SU-DHL-6 (cell line): ENCODE measurements at regions not wholly inside any gene's neighbourhood (a gene's known extent, or its start where the extent isn't known, plus 50 kb on each side); places are given as distances from the start of the nearest gene placed in this dataset.

Source experiments
- H2AFZ ChIP-seq: fragments of 200-600 bp; sonication (generic); 2 replicates; pipeline ENCODE4 v1.6.1; 2014; ENCODE audit warnings: low read depth, mild to moderate bottlenecking, moderate library complexity, mixed read lengths, antibody characterized with exemption, low read length; ENCODE audit not compliant: severe bottlenecking
- H3F3A ChIP-seq: fragments of 200-600 bp; shearing (Covaris generic); 2 replicates; pipeline ENCODE4 v1.6.0; 2016; ENCODE audit warnings: antibody characterized with exemption, mild to moderate bottlenecking; ENCODE audit not compliant: insufficient read depth
- H3K27ac ChIP-seq: fragments of 200-600 bp; sonication (generic); 2 replicates; pipeline ENCODE4 v1.5.1; 2016; ENCODE audit warnings: low read depth, mild to moderate bottlenecking, low read length, moderate library complexity, mixed read lengths
- H3K27me3 ChIP-seq: fragments of 200-600 bp; sonication (generic), shearing (Covaris generic); 2 replicates; pipeline ENCODE4 v1.6.0; 2014; ENCODE audit warnings: mild to moderate bottlenecking, low read length
- H3K36me3 ChIP-seq: fragments of 200-600 bp; sonication (generic); 2 replicates; pipeline ENCODE4 v1.6.1; 2014; ENCODE audit warnings: mild to moderate bottlenecking, low read length, mixed read lengths
- H3K4me2 ChIP-seq: fragments of 300-600, 200-600 bp; shearing (Covaris generic), sonication (generic); 2 replicates; pipeline ENCODE4 v1.6.0; 2014; ENCODE audit warnings: low read length, low read depth, mild to moderate bottlenecking; ENCODE audit not compliant: poor library complexity, severe bottlenecking
- H3K4me3 ChIP-seq: fragments of 200-600 bp; sonication (generic); 2 replicates; pipeline ENCODE4 v1.5.1; 2014; ENCODE audit warnings: antibody characterized with exemption, low read length, mild to moderate bottlenecking, mixed read lengths; ENCODE audit not compliant: insufficient read depth, poor library complexity, severe bottlenecking
- H3K79me2 ChIP-seq: fragments of 200-600 bp; sonication (generic); 2 replicates; pipeline ENCODE4 v1.6.1; 2014; ENCODE audit warnings: mild to moderate bottlenecking, low read length, moderate library complexity; ENCODE audit not compliant: insufficient read depth
- H3K9ac ChIP-seq: fragments of 200-600 bp; sonication (generic); 2 replicates; pipeline ENCODE4 v1.7.0; 2014; ENCODE audit warnings: mild to moderate bottlenecking, low read length
- H3K9me2 ChIP-seq: fragments of 200-600 bp; sonication (generic); replicated peaks from 2 replicates; pipeline ENCODE4 v1.6.1; 2014; ENCODE audit warnings: low read length; ENCODE audit not compliant: insufficient read depth
- H3K9me3 ChIP-seq: fragments of 200-600 bp; sonication (generic); 2 replicates; pipeline ENCODE4 v1.6.1; 2014; ENCODE audit warnings: low read length, mixed read lengths; ENCODE audit not compliant: insufficient read depth
- H4K20me1 ChIP-seq: fragments of 200-600 bp; sonication (generic); 2 replicates; pipeline ENCODE4 v1.6.1; 2014; ENCODE audit warnings: low read depth, mild to moderate bottlenecking, antibody characterized with exemption, low read length, moderate library complexity, mixed read lengths
- EZH2phosphoT487 ChIP-seq: fragments of 200-600 bp; sonication (generic), shearing (Covaris generic); conservative IDR thresholded peaks from 2 replicates; pipeline ENCODE4 v1.6.1; 2018; ENCODE audit warnings: mild to moderate bottlenecking, antibody characterized with exemption, low read length, moderate library complexity, mixed read lengths
- TF ChIP-seq, protein P1 (sequence below): fragments of 200-600 bp; sonication (generic); IDR thresholded peaks from one replicate; pipeline ENCODE4 v1.5.1; 2017; ENCODE audit warnings: antibody characterized with exemption, mild to moderate bottlenecking, low read length, moderate library complexity; ENCODE audit not compliant: insufficient read depth, poor library complexity, severe bottlenecking

DNA sequence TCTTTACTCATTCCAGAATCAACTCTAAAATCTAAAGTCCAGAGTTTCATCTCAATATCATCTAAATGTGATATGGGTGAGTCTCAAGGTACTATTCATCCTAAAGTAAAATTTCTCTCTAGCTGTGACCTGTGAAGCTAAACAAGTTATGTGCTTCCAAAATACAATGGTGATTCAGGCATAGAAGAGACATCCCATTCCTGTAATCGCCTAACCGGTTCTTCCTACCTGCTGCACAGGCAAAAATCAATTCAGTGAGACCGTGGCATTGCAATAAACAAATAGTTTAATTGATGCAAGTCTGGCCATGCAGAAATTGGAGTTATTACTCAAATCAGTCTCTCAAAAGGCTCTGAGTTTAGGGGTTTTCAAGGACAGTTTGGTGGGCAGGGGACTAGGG lies 232.8 kb downstream of the UBE3D start:
- no peak overlapping the region for H3K4me3 ChIP-seq
- H3K4me2 ChIP-seq, result no peak overlapping the region
- no peaks in the 10 kb centered on the region for H3K9me3 ChIP-seq
- no peaks in the 10 kb centered on the region for H3K9me2 ChIP-seq
- no peaks in the 10 kb centered on the region for H3K79me2 ChIP-seq
- H3K27me3 ChIP-seq, result no peaks in the 10 kb centered on the region
- TF ChIP-seq, protein P1, sequence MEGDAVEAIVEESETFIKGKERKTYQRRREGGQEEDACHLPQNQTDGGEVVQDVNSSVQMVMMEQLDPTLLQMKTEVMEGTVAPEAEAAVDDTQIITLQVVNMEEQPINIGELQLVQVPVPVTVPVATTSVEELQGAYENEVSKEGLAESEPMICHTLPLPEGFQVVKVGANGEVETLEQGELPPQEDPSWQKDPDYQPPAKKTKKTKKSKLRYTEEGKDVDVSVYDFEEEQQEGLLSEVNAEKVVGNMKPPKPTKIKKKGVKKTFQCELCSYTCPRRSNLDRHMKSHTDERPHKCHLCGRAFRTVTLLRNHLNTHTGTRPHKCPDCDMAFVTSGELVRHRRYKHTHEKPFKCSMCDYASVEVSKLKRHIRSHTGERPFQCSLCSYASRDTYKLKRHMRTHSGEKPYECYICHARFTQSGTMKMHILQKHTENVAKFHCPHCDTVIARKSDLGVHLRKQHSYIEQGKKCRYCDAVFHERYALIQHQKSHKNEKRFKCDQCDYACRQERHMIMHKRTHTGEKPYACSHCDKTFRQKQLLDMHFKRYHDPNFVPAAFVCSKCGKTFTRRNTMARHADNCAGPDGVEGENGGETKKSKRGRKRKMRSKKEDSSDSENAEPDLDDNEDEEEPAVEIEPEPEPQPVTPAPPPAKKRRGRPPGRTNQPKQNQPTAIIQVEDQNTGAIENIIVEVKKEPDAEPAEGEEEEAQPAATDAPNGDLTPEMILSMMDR, result no peak
- no peak for TF ChIP-seq EZH2phosphoT487
- H3K9ac ChIP-seq, result no peak overlapping the region
- H2AFZ ChIP-seq, result no peak overlapping the region
- no peaks in the 10 kb centered on the region for H3F3A ChIP-seq
- H4K20me1 ChIP-seq, result no peaks in the 10 kb centered on the region
- H3K27ac ChIP-seq, result no peak overlapping the region
- no peaks in the 10 kb centered on the region for H3K36me3 ChIP-seq

- Histone ChIP-seq H3K4me3 (no peak overlapping the region), H3K4me2 (no peak overlapping the region), H3K36me3 (no peaks in the 10 kb centered on the region), H3K9me3 (no peaks in the 10 kb centered on the region), H3K9ac (no peak overlapping the region), H2AFZ (no peak overlapping the region), H3K27ac (no peak overlapping the region), H3K27me3 (no peaks in the 10 kb centered on the region), H3F3A (no peaks in the 10 kb centered on the region), H3K9me2 (no peaks in the 10 kb centered on the region), H4K20me1 (no peaks in the 10 kb centered on the region), H3K79me2 (no peaks in the 10 kb centered on the region)
- no peak for TF ChIP-seq EZH2phosphoT487
- TF ChIP-seq, protein P1, result no peak
Observed at GRCh38 chr6:82833481-82833880, 232.2 kb downstream of the UBE3D start.

GRCh38 chr6:82836022-82836575 lies 229.5 kb downstream of the UBE3D start:
- H3K4me3 ChIP-seq, result no peak overlapping the region
- H3K4me2 ChIP-seq, result no peak overlapping the region
- H3K9me3 ChIP-seq, result no peaks in the 10 kb centered on the region
- H3K9me2 ChIP-seq, result no peaks in the 10 kb centered on the region
- H4K20me1 ChIP-seq, result no peaks in the 10 kb centered on the region
- no peaks in the 10 kb centered on the region for H3K79me2 ChIP-seq
- no peaks in the 10 kb centered on the region for H3K36me3 ChIP-seq
- no peaks in the 10 kb centered on the region for H3K27me3 ChIP-seq
- TF ChIP-seq, protein P1, result no peak
- TF ChIP-seq EZH2phosphoT487, result no peak
- H3K9ac ChIP-seq, result no peak overlapping the region
- H3K27ac ChIP-seq, result no peak overlapping the region
- H2AFZ ChIP-seq, result no peak overlapping the region
- H3F3A ChIP-seq, result no peaks in the 10 kb centered on the region

DNA sequence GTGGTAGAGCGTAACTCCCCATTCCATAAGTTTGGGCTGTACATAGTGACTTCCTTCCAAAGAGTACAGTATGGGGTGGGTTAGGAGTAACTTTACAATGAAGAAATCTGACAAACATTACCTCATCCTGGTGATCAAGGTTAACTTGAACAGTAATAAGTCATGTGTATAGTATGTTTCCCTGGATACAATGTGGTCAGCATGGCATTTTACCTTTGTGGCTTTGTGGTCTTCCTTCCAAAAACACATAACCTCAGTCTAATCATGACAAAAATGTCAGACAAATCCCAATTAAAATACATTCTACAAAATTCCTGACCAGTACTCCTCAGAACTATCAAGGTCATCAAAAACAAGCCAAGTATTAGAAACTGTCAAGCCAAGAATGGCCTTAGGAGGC lies 225.1 kb downstream of the UBE3D start:
- Histone ChIP-seq H3K79me2 (no peaks in the 10 kb centered on the region), H3F3A (no peaks in the 10 kb centered on the region)

More for the DNA sequence above, 225.1 kb downstream of the UBE3D start:
- no peak overlapping the region for H3K27ac ChIP-seq
- H3K27me3 ChIP-seq, result no peaks in the 10 kb centered on the region
- H3K4me3 ChIP-seq, result no peak overlapping the region
- no peaks in the 10 kb centered on the region for H3K36me3 ChIP-seq
- H4K20me1 ChIP-seq, result no peaks in the 10 kb centered on the region
- no peaks in the 10 kb centered on the region for H3K9me2 ChIP-seq
- TF ChIP-seq, protein P1, result no peak
- TF ChIP-seq EZH2phosphoT487, result no peak
- no peak overlapping the region for H3K9ac ChIP-seq
- no peaks in the 10 kb centered on the region for H3K9me3 ChIP-seq
- no peak overlapping the region for H2AFZ ChIP-seq
- no peak overlapping the region for H3K4me2 ChIP-seq
